Tibial nerve (tissue), 3 donors: ENCODE measurements at regions not wholly inside any gene's neighbourhood (a gene's known extent, or its start where the extent isn't known, plus 50 kb on each side); places are given as distances from the start of the nearest gene placed in this dataset.

Experiments
- CTCF ChIP-seq, 5 experiments: fragments of 200-600 bp in 3 of 5; fragments of 450-650 bp in 2 of 5; sonication (generic) in 3 of 5; IDR thresholded peaks; one replicate each; pipeline ENCODE4 v1.5.1; 2016 to 2019; ENCODE audit warnings: antibody characterized with exemption in 5 of 5, mild to moderate bottlenecking in 3 of 5, moderate library complexity in 2 of 5
- POLR2A ChIP-seq, 2 donors: fragments of 450-650 bp; IDR thresholded peaks; one replicate each; pipeline ENCODE4 v1.6.1; 2017; ENCODE audit warnings: antibody characterized with exemption in 2 of 2, mild to moderate bottlenecking in 2 of 2, moderate library complexity in 2 of 2

GRCh38 chr13:47230155-47230554, 333.3 kb upstream of the HTR2A start:
- TF ChIP-seq CTCF (IDR thresholded peaks at IDR 0.05) (no peak), POLR2A (IDR thresholded peaks at IDR 0.05) (no peak)
